AG09309 (cell line): ENCODE measurements at regions not wholly inside any gene's neighbourhood (a gene's known extent, or its start where the extent isn't known, plus 50 kb on each side); places are given as distances from the start of the nearest gene placed in this dataset.
A peak's percentile ranks its signal among the peaks of the same experiment; 100 is the strongest.

Experiments used
- DNase-seq: peaks from one replicate; pipeline ENCODE4 v3.0.0-alpha.2; 2010; ENCODE audit warnings: low read depth
- H3K4me3 ChIP-seq: 2 replicates; pipeline ENCODE4 v1.5.1; 2011; ENCODE audit warnings: mild to moderate bottlenecking, low read depth, low read length, moderate library complexity; ENCODE audit not compliant: control insufficient read depth
- TF ChIP-seq, protein P1 (sequence below): IDR thresholded peaks from 2 replicates; pipeline ENCODE4 v1.5.1; 2011; ENCODE audit warnings: mild to moderate bottlenecking, low read depth, low read length, inconsistent platforms; ENCODE audit not compliant: insufficient read depth, control insufficient read depth; ENCODE audit errors: missing control alignments

DNA sequence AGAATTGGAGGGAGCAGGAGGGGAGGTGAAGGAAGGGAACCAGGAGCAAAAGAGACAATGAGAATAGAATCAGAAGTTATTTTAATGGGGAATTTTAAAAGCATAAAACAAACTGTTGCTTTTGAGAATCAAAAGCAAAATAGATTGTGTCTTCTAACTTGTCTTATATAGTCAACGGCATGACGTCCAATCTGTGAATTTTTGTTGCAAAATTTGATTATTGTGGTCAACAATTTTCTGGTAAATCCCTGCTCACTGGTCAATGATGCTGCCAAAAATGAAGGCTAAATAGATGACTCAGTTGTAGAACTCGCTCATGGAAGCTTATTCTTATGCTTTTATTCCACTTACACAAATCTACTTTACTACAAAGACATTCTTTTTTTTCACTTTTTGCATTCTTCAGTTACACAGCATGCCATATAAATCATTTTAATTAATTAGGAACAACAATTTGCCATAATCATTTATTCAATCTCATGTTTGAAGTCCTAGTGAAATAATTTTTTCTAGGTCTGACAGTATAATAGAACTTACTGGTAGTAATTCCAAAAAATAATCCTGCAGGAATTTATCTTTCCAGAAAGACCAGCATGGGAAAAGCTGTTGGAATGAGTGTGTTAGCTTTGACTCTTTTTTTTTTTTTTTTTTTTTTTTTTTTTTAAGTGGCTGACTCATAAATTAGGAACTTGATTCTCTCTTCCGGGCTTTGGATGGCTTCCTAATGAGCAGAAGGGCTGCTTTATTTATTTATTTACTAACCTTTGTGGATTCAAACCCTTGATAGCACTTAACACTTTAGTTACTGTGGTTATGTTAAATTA is 256.9 kb downstream of the SPRY2 start:
- TF ChIP-seq, protein P1, sequence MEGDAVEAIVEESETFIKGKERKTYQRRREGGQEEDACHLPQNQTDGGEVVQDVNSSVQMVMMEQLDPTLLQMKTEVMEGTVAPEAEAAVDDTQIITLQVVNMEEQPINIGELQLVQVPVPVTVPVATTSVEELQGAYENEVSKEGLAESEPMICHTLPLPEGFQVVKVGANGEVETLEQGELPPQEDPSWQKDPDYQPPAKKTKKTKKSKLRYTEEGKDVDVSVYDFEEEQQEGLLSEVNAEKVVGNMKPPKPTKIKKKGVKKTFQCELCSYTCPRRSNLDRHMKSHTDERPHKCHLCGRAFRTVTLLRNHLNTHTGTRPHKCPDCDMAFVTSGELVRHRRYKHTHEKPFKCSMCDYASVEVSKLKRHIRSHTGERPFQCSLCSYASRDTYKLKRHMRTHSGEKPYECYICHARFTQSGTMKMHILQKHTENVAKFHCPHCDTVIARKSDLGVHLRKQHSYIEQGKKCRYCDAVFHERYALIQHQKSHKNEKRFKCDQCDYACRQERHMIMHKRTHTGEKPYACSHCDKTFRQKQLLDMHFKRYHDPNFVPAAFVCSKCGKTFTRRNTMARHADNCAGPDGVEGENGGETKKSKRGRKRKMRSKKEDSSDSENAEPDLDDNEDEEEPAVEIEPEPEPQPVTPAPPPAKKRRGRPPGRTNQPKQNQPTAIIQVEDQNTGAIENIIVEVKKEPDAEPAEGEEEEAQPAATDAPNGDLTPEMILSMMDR, result no peak
- DNase-seq, result peak; percentile 94
- H3K4me3 ChIP-seq, result peak overlapping the region; percentile 23

DNA sequence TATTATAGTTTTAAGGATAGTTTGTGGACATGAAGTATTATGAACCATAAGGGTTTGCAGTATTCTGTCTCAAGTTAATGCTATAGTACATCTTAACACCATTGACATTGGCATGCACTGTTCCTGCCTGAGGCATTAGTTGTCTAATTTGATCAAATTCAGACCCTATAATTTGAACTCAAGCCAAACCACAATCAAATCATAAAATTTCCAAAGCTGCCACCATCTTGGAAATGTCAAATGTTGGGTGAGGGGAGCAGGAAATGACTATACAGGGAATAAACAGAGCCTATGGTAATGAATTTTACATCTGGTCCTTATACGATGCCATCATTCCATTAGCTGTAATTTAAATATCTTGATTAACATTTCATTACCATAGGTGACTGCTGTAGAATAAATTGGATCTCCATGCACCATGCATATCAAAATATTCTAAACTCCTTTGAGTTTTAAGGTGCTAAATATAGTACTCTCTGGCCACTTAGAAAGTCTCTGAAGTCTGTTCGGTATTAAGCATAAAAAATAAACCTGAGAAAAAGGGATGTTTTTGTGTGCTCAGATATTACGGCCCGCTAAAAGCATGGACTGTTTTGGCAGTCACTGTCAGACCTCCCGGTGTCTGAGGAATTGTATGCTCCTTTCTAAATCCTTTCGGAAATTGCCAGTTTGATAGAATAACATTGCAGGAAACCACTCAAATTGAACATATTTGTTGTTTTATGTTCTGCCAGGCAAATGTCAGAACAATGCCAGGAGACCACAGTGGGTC is 257.7 kb downstream of the SPRY2 start:
- no peak for DNase-seq
- H3K4me3 ChIP-seq, result peak overlapping the region; percentile 23
- TF ChIP-seq, protein P1, result no peak

DNA sequence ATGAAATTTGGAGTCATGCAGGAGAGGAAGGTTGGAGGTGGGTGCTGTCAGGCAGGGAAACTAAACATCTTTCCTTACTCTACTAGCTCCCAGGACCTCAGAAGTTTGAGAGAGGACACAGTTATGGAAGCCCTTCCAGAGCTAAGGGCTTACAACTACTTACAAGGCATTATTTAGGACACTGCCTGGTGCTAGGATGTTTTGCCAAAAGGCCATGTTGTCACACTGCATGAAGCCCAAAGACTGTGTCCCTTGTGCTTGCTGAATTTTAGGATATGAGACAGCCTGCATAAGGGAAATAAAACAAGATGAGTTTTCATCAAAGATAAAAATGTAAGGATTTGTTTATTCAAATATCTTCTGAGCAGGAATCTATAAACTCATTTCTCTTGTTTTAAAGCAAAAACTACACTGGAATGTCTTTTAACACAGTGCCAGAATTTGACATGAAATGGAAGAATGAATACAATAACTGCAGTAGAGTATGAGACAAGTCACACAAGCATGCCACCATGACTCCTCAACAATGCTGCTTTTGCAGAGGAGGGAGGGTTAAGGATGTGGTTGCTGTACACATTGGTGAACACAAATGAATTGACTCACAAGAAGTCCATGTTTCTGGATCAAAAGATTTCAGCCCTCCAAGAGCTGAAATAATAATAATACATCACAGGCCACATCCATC is 258.4 kb downstream of the SPRY2 start:
- DNase-seq, result no peak
- TF ChIP-seq, protein P1, result no peak
- H3K4me3 ChIP-seq, result no peak overlapping the region

DNA sequence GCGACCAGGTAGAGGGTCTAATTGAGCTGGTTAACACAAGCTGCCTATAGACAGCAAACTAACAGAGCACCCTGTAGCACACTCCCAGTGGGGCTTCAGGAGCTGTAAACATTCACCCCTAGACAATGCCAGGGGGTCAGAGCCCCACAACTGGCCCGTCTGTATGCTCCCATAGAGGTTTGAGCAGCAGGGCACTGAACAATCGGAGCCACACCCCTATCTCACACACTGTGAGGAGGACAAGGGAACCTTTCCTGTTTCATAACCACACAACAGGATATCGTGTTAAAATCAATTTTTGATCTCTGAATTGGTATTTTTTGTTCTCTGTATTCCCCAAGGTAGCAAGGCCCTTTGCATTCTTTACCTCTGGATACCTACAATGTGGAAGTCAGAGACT is 266.1 kb downstream of the SPRY2 start:
- TF ChIP-seq, protein P1, result no peak
- no peak for DNase-seq
- H3K4me3 ChIP-seq, result no peak overlapping the region

DNA sequence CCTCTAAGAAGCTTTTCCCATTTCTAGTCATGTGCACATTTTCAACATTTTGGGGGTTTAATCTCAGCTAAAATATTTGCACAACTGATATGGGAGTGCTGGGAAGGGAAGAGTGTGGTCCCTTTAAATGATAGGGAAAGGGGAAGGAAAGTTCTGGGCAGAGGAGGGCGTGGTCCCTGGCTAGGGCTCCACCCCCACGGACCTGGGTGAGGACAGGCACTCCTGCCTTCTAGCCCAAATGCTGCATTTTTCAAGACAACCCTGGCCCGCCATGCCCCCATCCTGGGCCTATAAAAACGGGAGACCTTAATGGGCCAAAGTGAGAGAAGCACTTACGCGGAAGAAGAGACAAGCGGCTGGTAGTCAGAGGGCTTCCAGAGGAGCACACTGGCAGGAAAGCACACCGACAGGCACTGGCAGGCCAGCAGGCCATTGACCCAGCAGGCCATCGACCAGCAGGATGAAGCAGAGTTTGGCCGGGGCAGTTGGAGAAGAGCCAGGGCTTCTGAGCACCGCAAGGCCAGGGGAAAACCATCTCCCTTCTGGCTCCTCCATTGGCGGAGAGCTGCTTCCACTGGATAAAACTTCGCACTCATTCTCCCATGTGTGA is 266.7 kb downstream of the SPRY2 start:
- H3K4me3 ChIP-seq, result no peak overlapping the region
- TF ChIP-seq, protein P1, result no peak
- DNase-seq, result no peak

DNA sequence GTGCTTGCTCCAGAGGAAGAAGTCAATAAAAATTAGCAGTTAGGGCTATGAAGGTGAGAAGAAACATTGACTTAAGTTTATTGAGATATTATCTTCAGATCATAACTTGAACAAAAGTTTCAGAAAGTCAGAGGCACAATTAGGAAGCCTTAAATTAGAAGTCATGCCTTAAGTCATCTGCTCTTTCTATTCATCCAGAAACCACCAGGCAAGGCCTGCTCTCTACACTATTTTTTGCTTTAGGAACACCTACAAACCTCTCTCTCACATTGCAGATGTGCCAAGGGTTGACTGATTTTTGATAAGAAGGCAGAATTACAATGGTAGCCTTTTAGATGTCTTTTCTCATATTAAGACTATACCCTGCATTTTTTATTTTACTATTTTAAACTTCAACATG is 268.7 kb downstream of the SPRY2 start:
- no peak for DNase-seq
- TF ChIP-seq, protein P1, result no peak
- no peak overlapping the region for H3K4me3 ChIP-seq
